Thyroid gland (tissue), 4 donors: ENCODE measurements at regions not wholly inside any gene's neighbourhood (a gene's known extent, or its start where the extent isn't known, plus 50 kb on each side); places are given as distances from the start of the nearest gene placed in this dataset.

Experiments
- POLR2A ChIP-seq, 2 donors: fragments of 450-650 bp; IDR thresholded peaks; one replicate each; pipeline ENCODE4 v1.6.1; 2017; ENCODE audit warnings: antibody characterized with exemption in 2 of 2, mild to moderate bottlenecking in 2 of 2, moderate library complexity in 1 of 2
- TF ChIP-seq, protein P1 (sequence below), 6 experiments: fragments of 200-600 bp in 3 of 6; fragments of 450-650 bp in 3 of 6; sonication (generic) in 3 of 6; IDR thresholded peaks; one replicate each; pipeline ENCODE4 v1.5.1; 2016 to 2019; ENCODE audit warnings: antibody characterized with exemption in 6 of 6, mild to moderate bottlenecking in 2 of 6, inconsistent platforms in 1 of 6, moderate library complexity in 1 of 6

DNA sequence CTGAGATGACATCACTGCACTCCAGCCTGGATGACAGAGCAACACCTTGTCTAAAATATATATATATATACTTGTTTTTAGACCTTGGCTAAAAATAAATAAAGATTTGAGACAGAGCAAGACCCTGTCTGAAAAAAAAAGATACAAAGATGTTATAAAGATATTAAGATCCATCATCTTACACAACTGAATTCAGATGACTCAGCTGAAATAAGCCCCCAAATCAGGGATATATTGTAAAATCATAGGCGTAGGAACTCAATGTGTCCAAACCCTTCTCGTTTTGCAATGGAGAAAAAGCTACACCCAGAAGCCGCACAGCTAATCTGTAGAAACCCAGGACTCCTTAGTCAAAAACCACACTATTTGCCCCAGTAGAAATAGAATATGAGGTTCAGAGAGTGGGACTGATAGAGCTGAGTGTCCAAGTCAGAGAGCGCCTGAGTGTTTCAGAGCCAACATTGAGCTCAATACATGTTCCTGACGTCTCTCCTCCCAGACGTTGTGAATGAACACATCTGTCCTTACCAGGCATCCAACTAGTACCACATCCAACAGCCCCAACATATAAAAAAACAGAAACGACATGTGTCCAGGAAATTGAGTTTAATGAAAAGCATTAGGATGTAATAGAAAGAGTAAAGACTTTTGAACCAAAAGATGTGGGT lies 207.9 kb upstream of the BLID start:
- no peak for TF ChIP-seq POLR2A (IDR thresholded peaks at IDR 0.05)
- TF ChIP-seq, protein P1, sequence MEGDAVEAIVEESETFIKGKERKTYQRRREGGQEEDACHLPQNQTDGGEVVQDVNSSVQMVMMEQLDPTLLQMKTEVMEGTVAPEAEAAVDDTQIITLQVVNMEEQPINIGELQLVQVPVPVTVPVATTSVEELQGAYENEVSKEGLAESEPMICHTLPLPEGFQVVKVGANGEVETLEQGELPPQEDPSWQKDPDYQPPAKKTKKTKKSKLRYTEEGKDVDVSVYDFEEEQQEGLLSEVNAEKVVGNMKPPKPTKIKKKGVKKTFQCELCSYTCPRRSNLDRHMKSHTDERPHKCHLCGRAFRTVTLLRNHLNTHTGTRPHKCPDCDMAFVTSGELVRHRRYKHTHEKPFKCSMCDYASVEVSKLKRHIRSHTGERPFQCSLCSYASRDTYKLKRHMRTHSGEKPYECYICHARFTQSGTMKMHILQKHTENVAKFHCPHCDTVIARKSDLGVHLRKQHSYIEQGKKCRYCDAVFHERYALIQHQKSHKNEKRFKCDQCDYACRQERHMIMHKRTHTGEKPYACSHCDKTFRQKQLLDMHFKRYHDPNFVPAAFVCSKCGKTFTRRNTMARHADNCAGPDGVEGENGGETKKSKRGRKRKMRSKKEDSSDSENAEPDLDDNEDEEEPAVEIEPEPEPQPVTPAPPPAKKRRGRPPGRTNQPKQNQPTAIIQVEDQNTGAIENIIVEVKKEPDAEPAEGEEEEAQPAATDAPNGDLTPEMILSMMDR (IDR thresholded peaks at IDR 0.05): no peak
